ENCODE measurements at regions not wholly inside any gene's neighbourhood (a gene's known extent, or its start where the extent isn't known, plus 50 kb on each side); places are given as distances from the start of the nearest gene placed in this dataset.

- TF ChIP-seq ZNF574 (CRISPR knock-in tag; IDR thresholded peaks at IDR 0.05), result no peak
- TF ChIP-seq ZNF160 (CRISPR knock-in tag; IDR thresholded peaks at IDR 0.05), result no peak
- TF ChIP-seq JDP2 (CRISPR knock-in tag; IDR thresholded peaks at IDR 0.05; ENCODE audit: borderline replicate concordance), result no peak
- TF ChIP-seq AGO2 (optimal IDR thresholded peaks at IDR 0.05; ENCODE audit: low read depth, low read length), result no peak
- no peak for TF ChIP-seq ZBTB49 (CRISPR knock-in tag; IDR thresholded peaks at IDR 0.05; ENCODE audit: borderline replicate concordance)
- no peak for TF ChIP-seq GLI4 (CRISPR knock-in tag; IDR thresholded peaks at IDR 0.05; ENCODE audit: borderline replicate concordance)
- no peak for TF ChIP-seq SNAPC5 (CRISPR knock-in tag; IDR thresholded peaks at IDR 0.05; ENCODE audit: borderline replicate concordance)
- TF ChIP-seq ZNF17 (CRISPR knock-in tag; IDR thresholded peaks at IDR 0.05), result no peak
- peak; percentile 83 for TF ChIP-seq RARA (CRISPR knock-in tag; IDR thresholded peaks at IDR 0.05)
- no peak for TF ChIP-seq PAF1 (CRISPR knock-in tag; IDR thresholded peaks at IDR 0.05)
- TF ChIP-seq ZNF350 (CRISPR knock-in tag; IDR thresholded peaks at IDR 0.05; ENCODE audit: borderline replicate concordance, low read depth), result no peak
- TF ChIP-seq ZNF331 (CRISPR knock-in tag; IDR thresholded peaks at IDR 0.05), result 0 out of 2 replicates have a peak, but pooled peaks have one; percentile 37
- TF ChIP-seq ZNF709 (CRISPR knock-in tag; IDR thresholded peaks at IDR 0.05), result peak; percentile 29; the same call in 1 of the 2 replicates
- no peak for TF ChIP-seq TSC22D2 (CRISPR knock-in tag; IDR thresholded peaks at IDR 0.05; ENCODE audit: borderline replicate concordance)
- no peak; the same call in 1 of the 2 replicates for TF ChIP-seq NCOA2 (CRISPR knock-in tag; IDR thresholded peaks at IDR 0.05)
- TF ChIP-seq ZNF816 (CRISPR knock-in tag; IDR thresholded peaks at IDR 0.05; ENCODE audit: borderline replicate concordance), result no peak
- no peak for TF ChIP-seq ATF1 (CRISPR knock-in tag; IDR thresholded peaks at IDR 0.05)
- no peak for TF ChIP-seq IKZF4 (CRISPR knock-in tag; IDR thresholded peaks at IDR 0.05; ENCODE audit: borderline replicate concordance, low read depth, not compliant biosample characterization)
Observed at GRCh38 chr2:54402350-54402749, 53.8 kb upstream of the SPTBN1 start (continued).

Measured in HepG2 (cell line).